SK-N-SH (cell line): ENCODE measurements at regions not wholly inside any gene's neighbourhood (a gene's known extent, or its start where the extent isn't known, plus 50 kb on each side); places are given as distances from the start of the nearest gene placed in this dataset.

Experiments used
- CTCF ChIA-PET: fragments of 300-600, 350-600 bp; formaldehyde crosslinking; extraction: SDS; loops from one replicate; lab custom pipeline; 2021; lab: Yijun Ruan, JAX
- POLR2A ChIA-PET: fragments of 350-600 bp; sonication (Branson Sonifier 250); formaldehyde crosslinking; extraction: SDS; loops from one replicate; lab custom pipeline; 2020; ENCODE audit warnings: antibody characterized with exemption, inconsistent platforms; lab: Yijun Ruan, JAX
- DNase-seq: peaks from one replicate; pipeline ENCODE4 v3.0.0; 2012
- H2AFZ ChIP-seq: fragments of 200-600 bp; sonication (generic); 2 replicates; pipeline ENCODE4 v1.8.1; 2016; ENCODE audit warnings: antibody characterized with exemption, mild to moderate bottlenecking, low read depth
- H3F3A ChIP-seq: fragments of 200-600 bp; sonication (generic); replicated peaks from 2 replicates; pipeline ENCODE3; 2016; ENCODE audit warnings: antibody characterized with exemption, mild to moderate bottlenecking; ENCODE audit not compliant: insufficient read depth
- H3K27ac ChIP-seq, 2 experiments: fragments of 200-500 bp in 1 of 2; fragments of 200-600 bp in 1 of 2; sonication (Bioruptor generic) in 1 of 2; sonication (generic), shearing (Covaris generic) in 1 of 2; 2 replicates each; pipeline versions ENCODE4 v1.5.1 to v1.6.1; 2014 to 2016; ENCODE audit warnings: low read depth in 2 of 2, inconsistent platforms in 1 of 2, low read length in 1 of 2, mild to moderate bottlenecking in 1 of 2, mixed read lengths in 1 of 2
- H3K27me3 ChIP-seq: fragments of 200-600 bp; sonication (generic), shearing (Covaris generic); 2 replicates; pipeline ENCODE4 v1.6.1; 2016; ENCODE audit warnings: mixed run types; ENCODE audit not compliant: insufficient read depth
- H3K36me3 ChIP-seq, 2 experiments: fragments of 200-500 bp in 1 of 2; fragments of 200-600 bp in 1 of 2; sonication (Bioruptor generic) in 1 of 2; sonication (generic) in 1 of 2; replicated peaks in 1 of 2; 2 replicates each; pipeline versions ENCODE3 to v1.5.1; 2014 to 2016; ENCODE audit warnings: low read length in 1 of 2, mild to moderate bottlenecking in 1 of 2; ENCODE audit not compliant: insufficient read depth in 2 of 2, control insufficient read depth in 1 of 2
- H3K4me1 ChIP-seq, 2 experiments: fragments of 200-500 bp in 1 of 2; fragments of 200-600 bp in 1 of 2; sonication (Bioruptor generic) in 1 of 2; sonication (generic), shearing (Covaris generic) in 1 of 2; 2 replicates each; pipeline versions ENCODE4 v1.5.1 to v1.6.1; 2014 to 2016; ENCODE audit warnings: low read depth in 1 of 2, low read length in 1 of 2, mixed run types in 1 of 2; ENCODE audit not compliant: insufficient read depth in 2 of 2, control insufficient read depth in 1 of 2
- H3K4me2 ChIP-seq: fragments of 200-600 bp; sonication (generic), shearing (Covaris generic); 2 replicates; pipeline ENCODE4 v1.6.1; 2017; ENCODE audit warnings: mixed run types
- H3K4me3 ChIP-seq, 2 experiments: fragments of 200-500 bp in 1 of 2; fragments of 200-600 bp in 1 of 2; sonication (Bioruptor generic) in 1 of 2; sonication (generic), shearing (Covaris generic) in 1 of 2; 2 replicates each; pipeline versions ENCODE4 v1.5.1 to v1.8.1; 2014 to 2016; ENCODE audit warnings: low read depth in 2 of 2, inconsistent platforms in 1 of 2, low read length in 1 of 2, mild to moderate bottlenecking in 1 of 2, mixed read lengths in 1 of 2, moderate library complexity in 1 of 2
- H3K79me2 ChIP-seq: fragments of 200-600 bp; sonication (generic); 2 replicates; pipeline ENCODE4 v1.8.1; 2017; ENCODE audit warnings: mild to moderate bottlenecking; ENCODE audit not compliant: insufficient read depth
- H3K9ac ChIP-seq: fragments of 200-600 bp; sonication (generic); 2 replicates; pipeline ENCODE4 v1.6.1; 2017; ENCODE audit warnings: mixed run types
- H3K9me2 ChIP-seq: fragments of 200-600 bp; sonication (generic); 2 replicates; pipeline ENCODE4 v1.6.1; 2017; ENCODE audit warnings: mixed run types
- H3K9me3 ChIP-seq: fragments of 200-600 bp; sonication (generic); 2 replicates; pipeline ENCODE4 v1.6.1; 2017; ENCODE audit warnings: mixed run types, mild to moderate bottlenecking, moderate library complexity
- H4K20me1 ChIP-seq: fragments of 200-600 bp; sonication (generic); 2 replicates; pipeline ENCODE4 v1.6.1; 2017; ENCODE audit warnings: mild to moderate bottlenecking, mixed run types; ENCODE audit not compliant: insufficient read depth
- CHD2 ChIP-seq: fragments of 150-350 bp; IDR thresholded peaks from 2 replicates; pipeline ENCODE4 v1.6.1; 2018; ENCODE audit warnings: low read length; ENCODE audit not compliant: partially characterized antibody
- GATA2 ChIP-seq: sonication (generic); formaldehyde crosslinking; IDR thresholded peaks from 2 replicates; pipeline ENCODE4 v1.5.0; 2020; ENCODE audit warnings: mild to moderate bottlenecking, missing genetic modification reagents
- IRF3 ChIP-seq: fragments of 150-350 bp; IDR thresholded peaks from 2 replicates; pipeline ENCODE4 v1.6.1; 2016; ENCODE audit warnings: mild to moderate bottlenecking, low read depth, low read length
- MEF2A ChIP-seq: IDR thresholded peaks from 2 replicates; pipeline ENCODE4 v1.4.0; 2012; ENCODE audit warnings: low read depth, borderline replicate concordance
- NRF1 ChIP-seq: IDR thresholded peaks from 2 replicates; pipeline ENCODE4 v1.6.1; 2012; ENCODE audit warnings: low read depth, mild to moderate bottlenecking, low read length
- RAD21 ChIP-seq: IDR thresholded peaks from 2 replicates; pipeline ENCODE4 v1.6.1; 2012; ENCODE audit warnings: mild to moderate bottlenecking, low read length
- REST ChIP-seq: IDR thresholded peaks from 2 replicates; pipeline ENCODE4 v1.6.1; 2012; ENCODE audit warnings: mild to moderate bottlenecking, low read depth, low read length, moderate library complexity
- RFX5 ChIP-seq: IDR thresholded peaks from 2 replicates; pipeline ENCODE4 v1.6.1; 2012; ENCODE audit warnings: mild to moderate bottlenecking, improper control_type of control experiment, low read length
- RXRA ChIP-seq: IDR thresholded peaks from 2 replicates; pipeline ENCODE4 v1.4.0; 2012; ENCODE audit warnings: low read depth, mild to moderate bottlenecking, borderline replicate concordance
- SIN3A ChIP-seq: IDR thresholded peaks from 2 replicates; pipeline ENCODE4 v1.6.1; 2012; ENCODE audit warnings: low read depth, mild to moderate bottlenecking, low read length, moderate library complexity, borderline replicate concordance
- SMC3 ChIP-seq: IDR thresholded peaks from 2 replicates; pipeline ENCODE4 v1.6.1; 2012; ENCODE audit warnings: low read depth, low read length, improper control_type of control experiment
- TAF1 ChIP-seq: IDR thresholded peaks from 2 replicates; pipeline ENCODE4 v1.6.1; 2012; ENCODE audit warnings: low read depth, mild to moderate bottlenecking, low read length, moderate library complexity, borderline replicate concordance
- TEAD4 ChIP-seq: IDR thresholded peaks from 2 replicates; pipeline ENCODE4 v1.4.0; 2012; ENCODE audit warnings: mild to moderate bottlenecking, borderline replicate concordance; ENCODE audit not compliant: insufficient read depth
- USF1 ChIP-seq: IDR thresholded peaks from 2 replicates; pipeline ENCODE4 v1.4.0; 2012; ENCODE audit warnings: low read depth, borderline replicate concordance
- YY1 ChIP-seq: IDR thresholded peaks from 2 replicates; pipeline ENCODE4 v1.4.0; 2012; ENCODE audit warnings: low read depth, mild to moderate bottlenecking
- WGBS: methylation state at CpG from one replicate; pipeline ENCODE4 v1.1.6; 2017; ENCODE audit warnings: low lambda C conversion rate; 5-methylcytosine and 5-hydroxymethylcytosine counted together

- Histone ChIP-seq H3K9me3 (no peaks in the 10 kb centered on the region), H3F3A (peaks cover 3% of the 10 kb centered on the region), H3K4me1 (peaks cover 0 to 3% of the 10 kb centered on the region in 2 experiments; a peak in 1 of 4 replicates), H3K36me3 (no peaks in the 10 kb centered on the region), H3K4me2 (no peak overlapping the region), H4K20me1 (no peaks in the 10 kb centered on the region), H3K4me3 (no peak overlapping the region), H3K9ac (no peak overlapping the region), H3K27me3 (no peaks in the 10 kb centered on the region), H3K79me2 (no peaks in the 10 kb centered on the region), H3K27ac (no peak overlapping the region), H3K9me2 (no peaks in the 10 kb centered on the region), H2AFZ (no peak overlapping the region)
- TF ChIP-seq CHD2 = no peak
- TF ChIP-seq SMC3 = no peak
- no peak for TF ChIP-seq TEAD4
- no peak for TF ChIP-seq SIN3A
- no peak for TF ChIP-seq RAD21
- no peak for TF ChIP-seq RXRA
- no peak for TF ChIP-seq GATA2
- TF ChIP-seq TAF1 = no peak
- TF ChIP-seq NRF1 = no peak
- TF ChIP-seq RFX5 = no peak
- TF ChIP-seq YY1 = no peak
- TF ChIP-seq IRF3 = no peak
- no peak for TF ChIP-seq USF1
- no peak for TF ChIP-seq MEF2A
- no peak for TF ChIP-seq REST
- DNase-seq = no peak
- ChIA-PET CTCF (interaction anchor here (0.9 to 1.2 kb wide), 2 partner anchors 27 to 71 kb away, joined by 3 read pairs; no protein-coding TSS in a partner anchor), POLR2A (no interaction called here)
- 84% methylated on average over 2 of the region's 2 CpGs for WGBS
Observed at GRCh38 chr13:44224450-44225149, 149.0 kb upstream of the SERP2 start.
